ENCODE measurements at regions not wholly inside any gene's neighbourhood (a gene's known extent, or its start where the extent isn't known, plus 50 kb on each side); places are given as distances from the start of the nearest gene placed in this dataset.

DNA sequence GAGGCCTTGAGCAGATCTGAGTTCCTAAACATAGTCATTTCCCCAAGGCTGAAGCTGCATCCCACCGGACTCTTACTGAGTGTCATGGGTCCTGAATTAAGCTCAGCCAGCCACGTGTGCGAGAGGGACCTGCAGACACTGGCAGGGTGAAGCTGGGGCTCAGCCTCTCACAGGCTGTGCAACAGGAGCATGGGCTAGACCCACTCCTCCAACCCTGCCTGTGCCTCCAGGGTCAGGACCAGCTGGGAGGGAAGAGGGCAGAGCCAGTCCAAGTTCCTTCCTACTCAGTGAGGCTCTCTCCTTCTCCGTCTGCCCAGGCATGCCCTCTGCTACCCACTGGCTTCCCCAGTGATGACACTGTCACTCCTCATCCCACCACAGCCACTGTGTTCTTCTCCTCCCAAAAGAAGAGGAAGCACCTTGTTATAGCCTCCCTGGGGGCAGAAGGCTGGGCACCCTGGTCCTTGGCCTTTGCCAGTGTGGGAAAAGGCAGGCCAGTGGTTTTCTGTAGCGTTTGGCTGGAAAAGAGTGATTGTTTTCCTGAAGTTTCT, 78.9 kb downstream of the KCNF1 start:
- TF ChIP-seq, protein P1, sequence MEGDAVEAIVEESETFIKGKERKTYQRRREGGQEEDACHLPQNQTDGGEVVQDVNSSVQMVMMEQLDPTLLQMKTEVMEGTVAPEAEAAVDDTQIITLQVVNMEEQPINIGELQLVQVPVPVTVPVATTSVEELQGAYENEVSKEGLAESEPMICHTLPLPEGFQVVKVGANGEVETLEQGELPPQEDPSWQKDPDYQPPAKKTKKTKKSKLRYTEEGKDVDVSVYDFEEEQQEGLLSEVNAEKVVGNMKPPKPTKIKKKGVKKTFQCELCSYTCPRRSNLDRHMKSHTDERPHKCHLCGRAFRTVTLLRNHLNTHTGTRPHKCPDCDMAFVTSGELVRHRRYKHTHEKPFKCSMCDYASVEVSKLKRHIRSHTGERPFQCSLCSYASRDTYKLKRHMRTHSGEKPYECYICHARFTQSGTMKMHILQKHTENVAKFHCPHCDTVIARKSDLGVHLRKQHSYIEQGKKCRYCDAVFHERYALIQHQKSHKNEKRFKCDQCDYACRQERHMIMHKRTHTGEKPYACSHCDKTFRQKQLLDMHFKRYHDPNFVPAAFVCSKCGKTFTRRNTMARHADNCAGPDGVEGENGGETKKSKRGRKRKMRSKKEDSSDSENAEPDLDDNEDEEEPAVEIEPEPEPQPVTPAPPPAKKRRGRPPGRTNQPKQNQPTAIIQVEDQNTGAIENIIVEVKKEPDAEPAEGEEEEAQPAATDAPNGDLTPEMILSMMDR (conservative IDR thresholded peaks at IDR 0.05; ENCODE audit: low read length): no peak
- H3K4me3 ChIP-seq (ENCODE audit: low read length): no peak overlapping the region
- no peak for DNase-seq (ENCODE audit: low read depth)

DNA sequence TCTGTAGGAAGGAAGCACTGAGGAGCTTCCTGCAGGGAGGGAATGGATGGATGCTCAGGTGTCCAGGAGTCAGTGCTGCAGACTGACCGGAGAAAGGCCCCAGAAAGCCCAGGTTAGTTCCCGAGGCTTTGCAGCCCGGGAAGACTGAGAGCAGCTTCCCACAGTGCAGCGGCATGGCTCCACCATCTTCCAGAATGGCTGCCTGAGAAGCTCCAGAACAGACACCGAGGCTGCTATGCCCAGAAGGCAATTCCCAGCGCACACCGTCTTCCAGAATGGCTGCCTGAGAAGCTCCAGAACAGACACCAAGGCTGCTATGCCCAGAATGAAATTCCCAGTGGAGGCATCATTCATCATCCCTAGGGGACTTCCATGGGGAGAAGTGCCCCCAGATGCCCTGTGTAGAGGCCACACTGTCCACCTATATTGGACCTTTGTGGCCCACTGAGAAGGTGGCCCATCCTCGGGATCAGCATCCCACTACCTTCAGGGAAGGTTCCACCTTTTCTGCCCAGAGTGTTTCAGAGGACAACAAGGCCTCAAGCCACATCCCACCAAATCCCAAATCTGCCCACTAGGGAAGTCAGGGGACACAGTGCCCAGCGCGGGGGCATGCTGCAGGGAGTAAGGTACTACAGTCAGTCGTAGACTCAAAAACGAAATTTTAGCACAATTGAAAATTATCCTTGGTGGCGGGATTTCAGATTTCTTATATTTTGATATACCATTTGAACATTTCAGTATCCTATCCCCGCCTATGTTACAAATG, 80.5 kb downstream of the KCNF1 start:
- H3K4me3 ChIP-seq (ENCODE audit: low read length): no peak overlapping the region

DNA sequence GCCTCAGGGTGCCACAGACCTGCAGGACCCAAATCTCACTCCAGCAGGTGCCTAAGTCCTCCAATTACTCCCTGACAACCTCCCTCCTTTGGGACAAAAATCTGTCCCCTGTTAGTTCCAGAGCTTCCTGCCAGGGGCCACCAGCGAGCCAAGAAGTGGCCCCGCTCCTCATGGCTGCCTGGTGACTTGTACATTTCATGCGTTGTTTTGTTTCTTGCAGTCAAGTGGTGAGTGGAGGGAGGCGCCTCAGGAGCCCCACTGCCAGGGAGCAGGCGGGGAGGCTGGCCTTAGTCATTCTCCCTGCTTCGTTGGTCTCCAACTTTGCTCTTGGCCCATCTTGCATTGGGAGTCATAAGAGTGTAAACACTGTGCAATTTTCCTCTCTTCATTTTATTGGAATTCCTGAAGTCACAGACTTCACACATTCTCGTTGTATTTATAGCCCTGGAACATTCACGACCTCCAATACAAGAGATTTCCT, 81.3 kb downstream of the KCNF1 start:
- DNase-seq (ENCODE audit: low read depth): peak; percentile 51

More for the DNA sequence above, 80.5 kb downstream of the KCNF1 start:
- TF ChIP-seq, protein P1 (conservative IDR thresholded peaks at IDR 0.05; ENCODE audit: low read length): no peak
- DNase-seq (ENCODE audit: low read depth): no peak

DNA sequence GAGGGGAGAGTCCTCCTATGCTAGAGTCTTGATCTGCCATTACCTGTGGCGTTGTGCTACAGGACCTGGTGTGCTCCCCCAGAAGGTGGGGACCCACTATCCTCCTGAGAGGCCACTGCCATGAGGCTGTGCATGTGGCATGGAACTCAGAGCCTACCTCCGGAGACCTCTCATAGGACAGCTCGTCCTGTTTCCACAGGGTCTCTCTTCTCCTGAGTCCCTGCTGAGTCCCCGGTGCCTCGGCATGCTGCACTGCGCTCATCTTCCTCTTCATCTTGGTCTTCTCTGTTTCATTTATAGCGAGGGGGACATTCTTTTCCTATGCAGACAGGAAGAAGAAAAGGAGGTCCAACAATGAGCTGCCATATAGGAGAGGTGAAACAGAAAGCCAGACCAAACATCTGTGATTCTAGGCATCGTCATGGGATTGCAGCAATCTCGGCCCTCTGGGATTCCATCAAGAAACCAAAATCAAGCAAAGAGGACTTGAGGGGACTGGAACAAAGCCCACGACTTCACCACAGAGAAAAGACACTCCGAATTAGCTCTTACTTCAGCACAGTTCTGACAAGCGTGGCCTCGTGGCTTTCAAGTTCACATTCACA, 83.7 kb downstream of the KCNF1 start:
- H3K4me3 ChIP-seq (ENCODE audit: low read length): no peak overlapping the region
- no peak for DNase-seq (ENCODE audit: low read depth)
- TF ChIP-seq, protein P1 (conservative IDR thresholded peaks at IDR 0.05; ENCODE audit: low read length): no peak

More for the DNA sequence above, 81.3 kb downstream of the KCNF1 start:
- no peak overlapping the region for H3K4me3 ChIP-seq (ENCODE audit: low read length)
- TF ChIP-seq, protein P1 (conservative IDR thresholded peaks at IDR 0.05; ENCODE audit: low read length): no peak

DNA sequence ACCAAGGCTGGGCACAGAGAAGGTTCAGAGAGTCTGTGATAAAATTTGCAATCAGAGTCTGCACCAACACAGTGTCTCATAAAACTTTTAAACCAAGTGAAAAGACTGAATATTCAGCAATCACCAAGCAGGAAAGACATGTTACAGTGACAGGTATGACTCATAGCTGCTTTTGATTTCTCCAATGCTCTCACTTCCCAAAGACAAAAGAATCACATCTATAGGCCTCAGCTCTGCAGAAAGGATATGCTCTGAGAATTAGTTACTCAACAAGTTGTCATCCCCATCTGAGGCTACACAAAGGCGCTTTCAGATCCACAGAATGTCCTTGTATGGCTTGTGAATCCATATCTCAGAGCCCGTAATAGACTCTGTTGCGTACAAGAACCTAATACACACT, 92.5 kb downstream of the KCNF1 start:
- TF ChIP-seq, protein P1 (conservative IDR thresholded peaks at IDR 0.05; ENCODE audit: low read length): no peak
- no peak for DNase-seq (ENCODE audit: low read depth)
- H3K4me3 ChIP-seq (ENCODE audit: low read length): no peak overlapping the region

DNA sequence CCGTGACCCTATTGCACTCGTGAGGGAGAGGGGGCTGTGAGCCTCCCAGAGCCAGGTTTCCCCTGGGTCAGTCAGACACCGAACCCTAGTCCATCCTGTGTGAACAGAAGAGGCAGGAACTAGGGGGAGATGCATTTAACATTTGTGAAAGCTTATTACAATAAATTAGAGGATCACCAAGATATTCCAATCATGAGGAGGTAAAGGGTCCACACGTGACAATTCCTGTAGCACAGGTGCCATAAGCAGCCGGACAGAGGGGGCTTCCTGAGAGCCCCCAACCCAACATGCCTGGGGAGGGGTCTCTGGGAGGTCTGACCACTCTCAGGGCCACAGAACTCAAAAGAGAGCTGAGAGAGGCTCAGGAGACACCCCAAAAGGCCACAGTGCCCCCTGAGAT, 93.3 kb downstream of the KCNF1 start:
- DNase-seq (ENCODE audit: low read depth): no peak
- H3K4me3 ChIP-seq (ENCODE audit: low read length): no peak overlapping the region
- TF ChIP-seq, protein P1 (conservative IDR thresholded peaks at IDR 0.05; ENCODE audit: low read length): no peak

Measured in AG10803 (cell line).